Mesothelial cell of epicardium (in vitro differentiated cells): ENCODE measurements at regions not wholly inside any gene's neighbourhood (a gene's known extent, or its start where the extent isn't known, plus 50 kb on each side); places are given as distances from the start of the nearest gene placed in this dataset.
"Not testable (repeated sequence)": the region's sequence is repeated elsewhere in the genome, so short reads cannot be mapped to it uniquely, and the experiment has no call there.

Experiments
- DNase-seq, 2 experiments: peaks; one replicate each; pipeline ENCODE4 v3.0.0; 2021; ENCODE audit warnings: low spot score in 2 of 2; ENCODE audit not compliant: unreplicated experiment in 2 of 2
- H3K27ac Mint-ChIP-seq: 2 replicates; pipeline ENCODE4 v1.8.0; 2021; ENCODE audit warnings: mixed read lengths
- H3K27me3 Mint-ChIP-seq: 2 replicates; pipeline ENCODE4 v1.8.0; 2021; ENCODE audit warnings: low read depth, mixed read lengths
- H3K36me3 Mint-ChIP-seq: 2 replicates; pipeline ENCODE4 v1.8.0; 2021; ENCODE audit warnings: mixed read lengths
- H3K4me1 Mint-ChIP-seq: 2 replicates; pipeline ENCODE4 v1.8.0; 2021; ENCODE audit warnings: mixed read lengths
- H3K4me3 Mint-ChIP-seq: 2 replicates; pipeline ENCODE4 v1.8.0; 2021; ENCODE audit warnings: mild to moderate bottlenecking, moderate library complexity, mixed read lengths
- H3K9me3 Mint-ChIP-seq: 2 replicates; pipeline ENCODE4 v1.8.0; 2021; ENCODE audit warnings: mixed read lengths
- TF ChIP-seq, protein P1 (sequence below): fragments of 200-600 bp; sonication (generic); IDR thresholded peaks from one replicate; pipeline ENCODE4 v1.5.0; 2021; ENCODE audit warnings: antibody characterized with exemption; ENCODE audit not compliant: unreplicated experiment

DNA sequence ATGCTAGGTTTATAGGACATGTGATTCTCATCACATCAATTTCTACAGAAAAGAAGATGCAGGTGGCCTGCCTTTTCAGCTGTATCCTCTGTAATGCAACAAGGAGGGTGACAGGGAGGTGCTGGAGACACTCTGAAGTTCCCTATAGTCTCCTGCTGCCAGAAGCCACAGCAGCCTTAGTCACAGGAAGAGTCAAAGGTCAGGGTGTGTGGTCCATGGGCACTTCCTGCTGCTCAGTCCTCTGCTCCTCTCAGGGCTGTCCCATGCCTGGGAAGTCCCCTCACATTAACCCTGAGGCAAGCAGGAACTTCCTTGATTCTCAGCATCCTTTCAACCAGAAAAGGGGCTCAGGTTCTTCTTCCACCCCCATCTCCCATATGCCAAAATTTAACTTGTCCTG is 144.8 kb upstream of the FOXA2 start:
- no peak for DNase-seq
- H3K4me1 Mint-ChIP-seq = no peaks in the 10 kb centered on the region

DNA sequence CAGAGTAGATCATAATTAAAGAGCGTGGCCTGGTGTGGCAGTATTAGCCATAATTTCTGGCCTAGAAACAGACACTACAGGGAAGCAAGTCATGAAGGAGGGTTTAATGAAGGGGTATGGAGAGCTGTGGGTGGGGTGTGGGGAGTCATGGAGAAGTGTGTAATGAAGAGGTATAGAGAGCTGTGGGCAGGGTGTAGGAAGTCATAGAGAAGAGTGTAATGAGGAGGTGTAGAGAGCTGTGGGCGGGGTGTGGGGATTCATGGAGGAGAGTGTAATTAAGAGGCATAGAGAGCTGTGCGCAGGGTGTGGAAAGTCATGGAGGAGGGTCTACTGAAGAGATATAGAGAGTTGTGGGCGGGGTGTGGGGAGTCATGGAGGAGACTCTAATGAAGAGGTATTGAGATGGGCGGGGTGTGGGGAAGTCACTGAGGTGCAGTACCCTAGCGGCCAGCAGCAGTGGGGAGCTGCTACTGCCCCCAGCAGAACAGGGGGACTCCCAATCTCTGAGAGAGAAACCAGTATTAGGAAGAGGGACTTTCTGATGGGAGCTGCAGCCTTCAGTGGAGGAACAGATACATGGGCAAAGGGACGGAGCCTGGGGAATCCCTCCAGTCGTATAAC is 145.4 kb upstream of the FOXA2 start:
- peaks cover 7% of the 10 kb centered on the region for H3K9me3 Mint-ChIP-seq
- H3K4me3 Mint-ChIP-seq = no peak overlapping the region
- H3K27me3 Mint-ChIP-seq = peaks cover 33% of the 10 kb centered on the region
- no peak overlapping the region for H3K27ac Mint-ChIP-seq
- H3K4me1 Mint-ChIP-seq = no peaks in the 10 kb centered on the region
- DNase-seq = no peak
- TF ChIP-seq, protein P1, sequence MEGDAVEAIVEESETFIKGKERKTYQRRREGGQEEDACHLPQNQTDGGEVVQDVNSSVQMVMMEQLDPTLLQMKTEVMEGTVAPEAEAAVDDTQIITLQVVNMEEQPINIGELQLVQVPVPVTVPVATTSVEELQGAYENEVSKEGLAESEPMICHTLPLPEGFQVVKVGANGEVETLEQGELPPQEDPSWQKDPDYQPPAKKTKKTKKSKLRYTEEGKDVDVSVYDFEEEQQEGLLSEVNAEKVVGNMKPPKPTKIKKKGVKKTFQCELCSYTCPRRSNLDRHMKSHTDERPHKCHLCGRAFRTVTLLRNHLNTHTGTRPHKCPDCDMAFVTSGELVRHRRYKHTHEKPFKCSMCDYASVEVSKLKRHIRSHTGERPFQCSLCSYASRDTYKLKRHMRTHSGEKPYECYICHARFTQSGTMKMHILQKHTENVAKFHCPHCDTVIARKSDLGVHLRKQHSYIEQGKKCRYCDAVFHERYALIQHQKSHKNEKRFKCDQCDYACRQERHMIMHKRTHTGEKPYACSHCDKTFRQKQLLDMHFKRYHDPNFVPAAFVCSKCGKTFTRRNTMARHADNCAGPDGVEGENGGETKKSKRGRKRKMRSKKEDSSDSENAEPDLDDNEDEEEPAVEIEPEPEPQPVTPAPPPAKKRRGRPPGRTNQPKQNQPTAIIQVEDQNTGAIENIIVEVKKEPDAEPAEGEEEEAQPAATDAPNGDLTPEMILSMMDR = no peak
- H3K36me3 Mint-ChIP-seq = no peaks in the 10 kb centered on the region

More for the DNA sequence above, 144.8 kb upstream of the FOXA2 start:
- Mint-ChIP-seq H3K27me3 (peaks cover 33% of the 10 kb centered on the region), H3K27ac (no peak overlapping the region), H3K4me3 (no peak overlapping the region), H3K36me3 (no peaks in the 10 kb centered on the region), H3K9me3 (peaks cover 6% of the 10 kb centered on the region)
- TF ChIP-seq, protein P1 = no peak

DNA sequence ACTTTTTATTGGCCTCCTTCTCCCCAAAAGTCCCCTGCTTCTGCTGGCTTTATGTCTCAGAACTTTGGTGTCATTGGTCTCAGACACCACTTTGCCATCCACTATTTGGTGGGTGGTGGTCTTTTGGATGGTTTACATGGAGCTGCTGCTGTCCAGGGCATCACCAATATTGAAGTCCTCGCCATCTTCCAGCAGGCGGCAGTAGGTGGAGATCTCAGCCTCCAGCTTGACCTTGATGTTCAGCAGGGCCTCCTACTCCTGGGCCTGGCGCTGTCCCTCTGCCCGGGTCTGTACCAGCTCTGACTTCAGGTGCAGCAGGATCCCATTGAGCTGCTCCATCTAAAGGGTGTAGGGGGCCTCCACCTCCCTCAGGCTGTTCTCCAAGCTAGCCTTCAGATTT is 148.4 kb upstream of the FOXA2 start:
- Mint-ChIP-seq H3K9me3 (peaks cover 7% of the 10 kb centered on the region), H3K4me3 (no peak overlapping the region), H3K4me1 (no peaks in the 10 kb centered on the region), H3K27me3 (peaks cover 45% of the 10 kb centered on the region), H3K36me3 (no peaks in the 10 kb centered on the region), H3K27ac (no peak overlapping the region)
- TF ChIP-seq, protein P1 = no peak
- DNase-seq = no peak

DNA sequence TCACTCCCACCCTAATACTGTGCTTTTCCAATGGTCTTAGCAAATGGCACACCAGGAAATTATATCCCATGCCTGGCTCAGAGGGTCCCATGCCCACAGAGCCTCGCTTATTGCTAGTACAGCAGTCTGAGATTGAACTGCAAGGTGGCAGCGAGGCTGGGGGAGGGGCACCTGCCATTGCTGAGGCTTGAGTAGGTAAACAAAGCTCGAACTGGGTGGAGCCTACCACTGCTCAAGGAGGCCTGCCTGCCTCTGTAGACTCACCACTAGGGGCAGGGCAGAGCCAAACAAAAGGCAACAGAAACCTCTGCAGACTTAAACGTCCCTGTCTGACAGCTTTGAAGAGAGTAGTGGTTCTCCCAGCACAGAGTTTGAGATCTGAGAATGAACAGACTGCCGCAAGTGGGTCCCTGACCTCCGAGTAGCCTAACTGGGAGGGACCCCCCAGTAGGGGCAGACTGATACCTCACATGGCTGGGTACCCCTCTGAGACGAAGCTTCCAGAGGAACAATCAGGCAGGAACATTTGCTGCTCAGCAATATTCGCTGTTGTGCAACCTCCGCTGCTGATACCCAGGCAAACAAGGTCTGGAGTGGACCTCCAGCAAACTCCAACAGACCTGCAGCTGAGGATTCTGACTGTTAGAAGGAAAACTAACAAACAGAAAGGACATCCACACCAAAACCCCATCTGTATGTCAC is 150.7 kb upstream of the FOXA2 start:
- not testable (repeated sequence) for DNase-seq, H3K4me3 Mint-ChIP-seq, H3K27ac Mint-ChIP-seq, H3K4me1 Mint-ChIP-seq, H3K36me3 Mint-ChIP-seq, H3K9me3 Mint-ChIP-seq
- peaks cover 32% of the 10 kb centered on the region for H3K27me3 Mint-ChIP-seq

DNA sequence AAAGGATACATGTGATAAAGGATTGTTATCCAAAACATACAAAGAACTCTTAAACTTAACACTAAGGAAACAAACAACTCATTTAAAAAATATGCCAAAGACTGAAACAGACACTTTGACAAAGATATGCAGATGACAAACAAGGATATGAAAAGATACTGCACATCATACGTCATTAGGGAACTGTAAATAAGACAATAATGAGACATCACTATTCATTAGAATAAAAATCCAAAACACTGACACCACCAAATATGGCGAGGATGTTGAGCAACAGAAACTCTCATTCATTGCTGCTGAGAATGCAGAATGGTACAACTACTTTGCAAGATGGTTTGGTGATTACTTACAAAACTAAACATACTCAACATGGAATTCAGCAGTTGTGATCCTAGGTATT is 156.5 kb upstream of the FOXA2 start:
- H3K27me3 Mint-ChIP-seq = peaks cover 16% of the 10 kb centered on the region
- TF ChIP-seq, protein P1 = no peak
- no peak for DNase-seq
- no peaks in the 10 kb centered on the region for H3K9me3 Mint-ChIP-seq
- no peaks in the 10 kb centered on the region for H3K36me3 Mint-ChIP-seq
- no peak overlapping the region for H3K27ac Mint-ChIP-seq
- no peak overlapping the region for H3K4me3 Mint-ChIP-seq
- no peaks in the 10 kb centered on the region for H3K4me1 Mint-ChIP-seq

DNA sequence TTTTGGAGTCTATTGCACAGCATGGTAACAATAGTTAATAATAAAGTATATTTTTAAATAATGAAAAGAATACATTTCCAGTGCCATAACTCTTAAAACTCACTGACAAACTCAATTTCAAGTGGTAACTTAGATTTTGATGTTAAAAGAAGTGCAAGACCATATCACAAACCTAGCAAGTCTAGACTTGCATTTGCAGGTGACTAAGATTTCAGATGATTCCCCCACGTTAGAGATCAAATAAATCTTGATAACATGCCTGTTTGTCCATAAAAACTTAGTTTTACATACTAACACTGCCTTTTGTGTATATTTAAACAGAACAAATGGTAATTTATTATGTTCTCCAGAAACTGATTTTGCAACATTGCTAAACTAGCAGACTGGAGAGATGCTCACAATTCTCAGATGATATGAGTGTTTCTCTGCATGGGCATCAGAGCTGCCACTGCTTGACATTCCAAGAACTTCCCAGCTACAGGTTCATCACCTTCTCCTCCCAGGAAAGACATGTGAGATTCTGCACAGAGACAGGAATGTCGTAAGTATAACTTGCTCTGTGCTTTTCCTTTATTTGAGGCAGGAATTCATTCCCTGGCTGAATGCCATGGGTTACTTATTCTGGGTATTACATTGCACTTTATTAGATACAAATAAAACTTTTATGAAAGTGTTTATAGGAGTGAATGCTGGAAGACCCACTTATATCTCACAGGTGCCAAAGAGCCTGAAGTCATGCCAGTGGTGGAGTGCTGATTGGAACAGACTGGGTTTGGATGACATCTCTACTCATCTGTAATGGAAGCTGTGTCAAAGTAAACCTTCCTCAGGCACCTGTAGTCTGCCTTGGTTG is 160.2 kb upstream of the FOXA2 start:
- peaks cover 20% of the 10 kb centered on the region for H3K27me3 Mint-ChIP-seq

More for the DNA sequence above, 160.2 kb upstream of the FOXA2 start:
- no peak for DNase-seq
- H3K4me1 Mint-ChIP-seq = no peaks in the 10 kb centered on the region
- no peaks in the 10 kb centered on the region for H3K36me3 Mint-ChIP-seq
- no peak overlapping the region for H3K4me3 Mint-ChIP-seq
- H3K9me3 Mint-ChIP-seq = peaks cover 13% of the 10 kb centered on the region
- TF ChIP-seq, protein P1 = no peak
- H3K27ac Mint-ChIP-seq = no peak overlapping the region
